Body of pancreas (tissue), 4 donors: ENCODE measurements at regions not wholly inside any gene's neighbourhood (a gene's known extent, or its start where the extent isn't known, plus 50 kb on each side); places are given as distances from the start of the nearest gene placed in this dataset.

Experiments
- ATAC-seq: fragments of 150-250 bp; one replicate; pipeline ENCODE4 v1.9.1; 2016
- DNase-seq, 4 donors: peaks; one replicate each; pipeline ENCODE4 v3.0.0-alpha.2; 2019
- H3K27ac ChIP-seq, 4 donors: fragments of 200-600 bp; sonication (generic); 1 replicate in 3 of 4; 2 replicates in 1 of 4; pipeline versions ENCODE4 v1.5.1 to v1.6.1; 2016 to 2019; ENCODE audit warnings: mild to moderate bottlenecking in 1 of 4, mixed read lengths in 1 of 4, moderate library complexity in 1 of 4
- H3K27me3 ChIP-seq, 2 donors: fragments of 200-600 bp; sonication (generic); one replicate each; pipeline ENCODE4 v1.6.0; 2016; ENCODE audit warnings: mild to moderate bottlenecking in 1 of 2
- H3K36me3 ChIP-seq, 2 donors: fragments of 200-600 bp; sonication (generic); replicated peaks in 1 of 2; 2 replicates each; pipeline ENCODE4 v1.5.1; 2016; ENCODE audit warnings: low read depth in 2 of 2; ENCODE audit not compliant: insufficient read depth in 1 of 2
- H3K4me1 ChIP-seq: fragments of 200-600 bp; sonication (generic); one replicate; pipeline ENCODE4 v1.6.0; 2016
- H3K4me3 ChIP-seq, 2 donors: fragments of 200-600 bp; sonication (generic); 1 replicate in 1 of 2; 2 replicates in 1 of 2; pipeline ENCODE4 v1.5.1; 2016 to 2019
- H3K9me3 ChIP-seq, 3 donors: fragments of 200-600 bp; sonication (generic); 1 replicate in 2 of 3; 2 replicates in 1 of 3; pipeline ENCODE4 v1.5.1; 2016
- POLR2A ChIP-seq, 3 donors: fragments of 450-650 bp; IDR thresholded peaks; one replicate each; pipeline ENCODE4 v1.6.1; 2016; ENCODE audit warnings: antibody characterized with exemption in 3 of 3, mild to moderate bottlenecking in 2 of 3
- WGBS, 2 donors: methylation state at CpG; one replicate each; pipeline ENCODE4 v1.1.5; 2017; 5-methylcytosine and 5-hydroxymethylcytosine counted together
- intact Hi-C: fragments of 100-400 bp; cut with DNase I; formaldehyde crosslinking; loops from one replicate; pipeline ENCODE4 v1.15.1; 2023
- TF ChIP-seq, protein P1 (sequence below), 7 experiments: fragments of 450-650 bp in 4 of 7; fragments of 200-600 bp in 3 of 7; sonication (generic) in 3 of 7; IDR thresholded peaks; one replicate each; pipeline ENCODE4 v1.5.1; 2016 to 2019; ENCODE audit warnings: antibody characterized with exemption in 7 of 7

DNA sequence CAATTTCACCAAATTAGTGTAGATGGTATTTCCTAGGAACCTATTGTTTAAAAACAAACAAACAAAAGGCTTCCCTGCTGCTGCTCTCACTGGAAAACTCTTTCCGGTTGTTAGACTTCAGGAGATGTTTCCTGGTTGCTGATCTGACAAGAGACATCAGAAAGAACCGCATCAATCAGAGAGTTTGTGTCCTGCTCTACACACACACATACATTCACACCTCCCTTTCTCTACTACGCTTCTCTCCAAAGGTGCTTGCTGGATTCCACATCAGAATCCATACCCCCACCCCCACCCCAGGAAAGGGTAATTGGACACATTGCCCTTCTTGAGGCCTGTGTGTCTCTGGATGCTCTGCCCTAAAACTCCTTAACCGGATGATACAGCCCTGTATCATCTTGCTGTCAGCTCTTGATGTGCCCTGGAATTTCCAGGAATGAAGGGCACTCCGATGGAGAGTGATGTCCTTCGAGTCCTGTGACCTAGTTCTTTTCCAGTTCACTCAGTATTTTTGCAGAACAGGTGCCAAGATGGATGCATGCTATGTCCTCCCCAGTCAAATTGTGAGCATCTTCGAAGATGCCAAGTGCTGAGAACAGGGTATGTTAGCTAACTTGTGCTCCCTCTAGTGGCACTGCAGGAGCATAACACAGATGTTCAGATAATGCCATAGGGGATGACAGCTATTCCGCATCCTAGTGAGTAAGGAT lies 113.7 kb upstream of the SLC35F3 start:
- H3K27me3 ChIP-seq = no peaks in the 10 kb centered on the region
- intact Hi-C loops = loop anchor here (10.0 kb wide), 1 partner anchor 486 kb away; no protein-coding TSS in a partner anchor
- 32 to 34% methylated on average over 6 to 8 of the region's 8 CpGs for WGBS, 2 donors
- peak; percentile 65 for ATAC-seq
- H3K36me3 ChIP-seq = no peaks in the 10 kb centered on the region
- DNase-seq = peak; percentile 18 to 54 (median 36)
- H3K9me3 ChIP-seq = no peaks in the 10 kb centered on the region
- H3K4me1 ChIP-seq = no peaks in the 10 kb centered on the region
- TF ChIP-seq, protein P1, sequence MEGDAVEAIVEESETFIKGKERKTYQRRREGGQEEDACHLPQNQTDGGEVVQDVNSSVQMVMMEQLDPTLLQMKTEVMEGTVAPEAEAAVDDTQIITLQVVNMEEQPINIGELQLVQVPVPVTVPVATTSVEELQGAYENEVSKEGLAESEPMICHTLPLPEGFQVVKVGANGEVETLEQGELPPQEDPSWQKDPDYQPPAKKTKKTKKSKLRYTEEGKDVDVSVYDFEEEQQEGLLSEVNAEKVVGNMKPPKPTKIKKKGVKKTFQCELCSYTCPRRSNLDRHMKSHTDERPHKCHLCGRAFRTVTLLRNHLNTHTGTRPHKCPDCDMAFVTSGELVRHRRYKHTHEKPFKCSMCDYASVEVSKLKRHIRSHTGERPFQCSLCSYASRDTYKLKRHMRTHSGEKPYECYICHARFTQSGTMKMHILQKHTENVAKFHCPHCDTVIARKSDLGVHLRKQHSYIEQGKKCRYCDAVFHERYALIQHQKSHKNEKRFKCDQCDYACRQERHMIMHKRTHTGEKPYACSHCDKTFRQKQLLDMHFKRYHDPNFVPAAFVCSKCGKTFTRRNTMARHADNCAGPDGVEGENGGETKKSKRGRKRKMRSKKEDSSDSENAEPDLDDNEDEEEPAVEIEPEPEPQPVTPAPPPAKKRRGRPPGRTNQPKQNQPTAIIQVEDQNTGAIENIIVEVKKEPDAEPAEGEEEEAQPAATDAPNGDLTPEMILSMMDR (IDR thresholded peaks at IDR 0.05) = peak; percentile 76 to 92 (median 86)
- TF ChIP-seq POLR2A (IDR thresholded peaks at IDR 0.05) = no peak
- H3K4me3 ChIP-seq = no peak overlapping the region
- H3K27ac ChIP-seq = no peak overlapping the region

DNA sequence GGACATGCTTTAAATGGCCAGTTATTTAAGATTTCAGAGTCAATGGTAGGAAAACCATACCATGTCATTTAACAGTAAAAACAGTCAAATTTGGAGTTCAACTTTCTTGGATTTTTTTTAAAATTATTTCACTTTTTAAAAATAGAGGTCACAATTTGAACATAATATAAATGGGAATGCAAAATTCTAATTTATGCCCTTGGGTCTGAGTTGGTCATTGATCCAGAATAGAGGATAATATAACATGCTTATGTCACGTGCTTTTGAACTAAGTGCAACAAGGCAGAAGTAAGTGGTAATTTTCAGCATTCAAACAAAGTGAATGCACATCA lies 113.1 kb upstream of the SLC35F3 start:
- no peaks in the 10 kb centered on the region for H3K9me3 ChIP-seq
- TF ChIP-seq, protein P1 (IDR thresholded peaks at IDR 0.05) = no peak
- TF ChIP-seq POLR2A (IDR thresholded peaks at IDR 0.05) = no peak
- DNase-seq (no peak), ATAC-seq (no peak)
- H3K36me3 ChIP-seq = no peaks in the 10 kb centered on the region
- intact Hi-C loops = loop anchor here (10.0 kb wide), 1 partner anchor 487 kb away; no protein-coding TSS in a partner anchor
- no peak overlapping the region for H3K4me3 ChIP-seq
- H3K27me3 ChIP-seq = no peaks in the 10 kb centered on the region
- no peaks in the 10 kb centered on the region for H3K4me1 ChIP-seq
- WGBS, 2 donors = 0 to 6% methylated on average over 1 of the region's 1 CpG
- H3K27ac ChIP-seq = no peak overlapping the region

DNA sequence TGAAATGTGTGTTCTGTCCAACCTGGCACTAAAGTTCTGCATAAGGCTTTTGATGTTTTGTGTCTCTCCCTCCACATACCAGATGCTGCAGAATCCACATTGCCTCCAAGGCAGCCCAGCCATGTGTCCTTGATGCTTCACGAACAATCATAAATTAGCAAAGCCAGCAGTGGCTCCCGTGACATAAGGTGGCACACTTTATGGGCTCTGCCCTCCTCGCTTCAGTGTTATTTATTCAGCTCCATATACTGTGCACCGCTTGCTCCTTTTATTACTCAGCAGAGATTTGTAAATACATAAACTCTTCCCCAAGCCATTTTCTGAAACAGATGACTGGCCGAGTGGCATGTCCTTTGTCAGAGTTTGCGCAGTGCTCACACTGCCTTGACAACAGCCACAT lies 112.8 kb upstream of the SLC35F3 start:
- Histone ChIP-seq H3K27me3 (no peaks in the 10 kb centered on the region), H3K4me1 (no peaks in the 10 kb centered on the region), H3K36me3 (no peaks in the 10 kb centered on the region), H3K9me3 (no peaks in the 10 kb centered on the region), H3K27ac (no peak overlapping the region), H3K4me3 (no peak overlapping the region)
- DNase-seq (peak in 1 of 4 donors; percentile 2), ATAC-seq (no peak)
- WGBS, 2 donors = 40 to 48% methylated on average over 6 of the region's 6 CpGs
- TF ChIP-seq, protein P1 (IDR thresholded peaks at IDR 0.05) = no peak
- TF ChIP-seq POLR2A (IDR thresholded peaks at IDR 0.05) = no peak
- intact Hi-C loops = loop anchor here (10.0 kb wide), 1 partner anchor 487 kb away; no protein-coding TSS in a partner anchor

DNA sequence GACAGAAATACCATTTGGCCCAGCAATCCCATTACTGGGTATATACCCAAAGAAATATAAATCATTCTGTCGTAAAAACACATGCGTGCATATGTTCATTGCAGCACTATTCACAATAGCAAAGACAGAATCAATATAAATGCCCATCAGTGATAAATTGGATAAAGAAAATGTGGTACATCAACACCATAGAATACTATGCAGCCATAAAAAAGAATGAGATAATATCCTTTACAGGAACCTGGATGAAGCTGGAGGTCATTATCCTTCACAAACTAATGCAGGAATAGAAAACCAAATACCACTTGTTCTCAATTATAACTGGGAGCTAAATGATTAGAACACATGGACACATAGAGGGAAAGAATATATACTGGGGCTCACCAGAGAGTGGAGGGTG lies 109.6 kb upstream of the SLC35F3 start:
- intact Hi-C loops = loop anchor here (5.0 to 10.0 kb wide), 2 partner anchors 353 to 490 kb away; no protein-coding TSS in a partner anchor
- Histone ChIP-seq H3K36me3 (no peaks in the 10 kb centered on the region), H3K4me3 (no peak overlapping the region), H3K4me1 (no peaks in the 10 kb centered on the region), H3K27me3 (no peaks in the 10 kb centered on the region), H3K27ac (no peak overlapping the region), H3K9me3 (no peaks in the 10 kb centered on the region)
- TF ChIP-seq, protein P1 (IDR thresholded peaks at IDR 0.05) = no peak
- TF ChIP-seq POLR2A (IDR thresholded peaks at IDR 0.05) = no peak
- DNase-seq = no peak
- 89 to 98% methylated on average over 2 of the region's 2 CpGs for WGBS, 2 donors
- ATAC-seq = no peak
